ENCODE measurements at regions not wholly inside any gene's neighbourhood (a gene's known extent, or its start where the extent isn't known, plus 50 kb on each side); places are given as distances from the start of the nearest gene placed in this dataset.

DNA sequence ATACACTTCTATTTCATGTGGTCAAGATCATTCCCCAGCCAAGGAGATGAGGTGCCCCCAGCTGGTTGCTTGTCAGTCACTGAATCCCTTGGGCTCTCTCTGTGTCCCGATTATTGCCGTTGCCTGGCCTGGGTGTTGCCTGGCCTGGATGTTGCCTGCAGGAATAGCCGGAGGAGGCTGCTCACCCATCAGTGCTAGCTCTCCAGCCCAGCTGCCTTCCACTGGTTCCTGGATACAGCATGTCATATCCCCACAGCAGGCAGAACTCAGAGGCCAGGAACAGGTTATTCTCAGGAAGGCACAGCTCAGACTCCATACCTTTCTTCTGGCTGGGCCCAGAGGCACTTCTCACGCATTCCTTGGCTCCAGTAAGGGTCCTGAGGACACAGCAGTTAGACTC, 542.1 kb upstream of the MGMT start (continued):
- TF ChIP-seq, protein P1, sequence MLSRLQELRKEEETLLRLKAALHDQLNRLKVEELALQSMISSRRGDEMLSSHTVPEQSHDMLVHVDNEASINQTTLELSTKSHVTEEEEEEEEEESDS (CRISPR knock-in tag; IDR thresholded peaks at IDR 0.05): no peak
- TF ChIP-seq GATAD2A (IDR thresholded peaks at IDR 0.05) (no peak), GABPB2 (CRISPR knock-in tag; conservative IDR thresholded peaks at IDR 0.05) (no peak), ELK3 (CRISPR knock-in tag; IDR thresholded peaks at IDR 0.05) (no peak), NBN (IDR thresholded peaks at IDR 0.05; ENCODE audit: low read depth) (no peak), DPF2 (IDR thresholded peaks at IDR 0.05) (no peak), ARNT (IDR thresholded peaks at IDR 0.05) (no peak)
- TF ChIP-seq, protein P2, sequence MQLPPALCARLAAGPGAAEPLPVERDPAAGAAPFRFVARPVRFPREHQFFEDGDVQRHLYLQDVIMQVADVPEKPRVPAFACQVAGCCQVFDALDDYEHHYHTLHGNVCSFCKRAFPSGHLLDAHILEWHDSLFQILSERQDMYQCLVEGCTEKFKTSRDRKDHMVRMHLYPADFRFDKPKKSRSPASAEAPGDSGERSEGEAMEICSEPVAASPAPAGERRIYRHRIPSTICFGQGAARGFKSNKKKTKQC (CRISPR knock-in tag; IDR thresholded peaks at IDR 0.05): no peak
- TF ChIP-seq, protein P3, sequence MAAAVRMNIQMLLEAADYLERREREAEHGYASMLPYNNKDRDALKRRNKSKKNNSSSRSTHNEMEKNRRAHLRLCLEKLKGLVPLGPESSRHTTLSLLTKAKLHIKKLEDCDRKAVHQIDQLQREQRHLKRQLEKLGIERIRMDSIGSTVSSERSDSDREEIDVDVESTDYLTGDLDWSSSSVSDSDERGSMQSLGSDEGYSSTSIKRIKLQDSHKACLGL (CRISPR knock-in tag; IDR thresholded peaks at IDR 0.05; ENCODE audit: borderline replicate concordance, poor library complexity, severe bottlenecking): no peak

DNA sequence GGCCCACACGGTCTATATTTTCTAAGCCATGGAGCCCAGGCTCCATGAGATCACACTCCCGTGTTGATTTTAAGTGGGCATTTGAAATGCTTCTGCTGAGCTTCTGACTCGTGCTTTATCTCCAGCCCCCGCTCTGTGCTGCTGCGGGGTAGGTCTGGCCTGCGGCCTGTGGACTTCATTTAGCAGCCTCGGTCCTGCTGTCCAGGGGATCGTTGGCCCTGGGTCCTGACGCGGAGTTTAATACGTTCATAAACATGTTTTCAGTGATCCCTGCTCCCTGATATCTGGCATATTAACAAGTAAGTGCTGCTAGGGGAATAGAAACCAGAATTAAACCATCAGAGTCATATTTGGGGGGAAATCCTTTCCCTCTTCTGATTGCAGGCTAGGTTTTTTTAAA, 540.3 kb upstream of the MGMT start:
- no peak for ATAC-seq
- no peaks in the 10 kb centered on the region for H4K20me1 ChIP-seq (replicated peaks; ENCODE audit: control insufficient read depth, insufficient read depth, low read length)
- no peak overlapping the region for H3K4me3 ChIP-seq
- intact Hi-C loops (cut with micrococcal nuclease): no loop called here
- no peak overlapping the region for H3K4me2 ChIP-seq (ENCODE audit: insufficient read depth, low read length)
- H3K9ac ChIP-seq (ENCODE audit: insufficient read depth in 1 of 2, low read depth in 2 of 2, low read length in 2 of 2): no peak overlapping the region
- FAIRE-seq: no peak
- H2AFZ ChIP-seq (ENCODE audit: low read depth, low read length): no peak overlapping the region
- H3K27ac ChIP-seq (ENCODE audit: extremely low read depth, low read depth, low read length): no peak overlapping the region
- no peaks in the 10 kb centered on the region for H3K9me3 ChIP-seq (replicated peaks; ENCODE audit: control insufficient read depth, insufficient read depth, low read depth, low read length)
- no peaks in the 10 kb centered on the region for H3K36me3 ChIP-seq (ENCODE audit: control insufficient read depth, insufficient read depth, low read length)
- DNase-seq (ENCODE audit: extremely low read depth in 1 of 4, low spot score in 3 of 4): no peak
- H3K27me3 ChIP-seq (ENCODE audit: control insufficient read depth in 2 of 2, insufficient read depth in 2 of 2, low read length in 2 of 2): peaks cover 0 to 18% of the 10 kb centered on the region in 2 experiments; a peak in 3 of 5 replicates
- ChIA-PET POLR2A (interaction anchor here (0.6 kb wide), 1 partner anchor 15 kb away, joined by 3 read pairs; no protein-coding TSS in a partner anchor), CTCF (ENCODE audit: low intra/inter-chr PET ratio) (no interaction called here)
- no peaks in the 10 kb centered on the region for H3K9me1 ChIP-seq (ENCODE audit: control insufficient read depth, insufficient read depth, low read length)
- WGBS (ENCODE audit: insufficient coverage, low coverage, missing lambda C conversion rate): 3% methylated on average over 8 of the region's 11 CpGs
- no peaks in the 10 kb centered on the region for H3K79me2 ChIP-seq (ENCODE audit: control insufficient read depth, insufficient read depth, low read length)
- in situ Hi-C loops (cut with MboI): no loop called here
- H3K4me1 ChIP-seq (replicated peaks in 1 of 2; ENCODE audit: control insufficient read depth in 2 of 2, insufficient read depth in 2 of 2, low read length in 2 of 2): no peaks in the 10 kb centered on the region
- BruUV-seq (replicated peaks): no TSS peak
- TF ChIP-seq ZNF23 (CRISPR knock-in tag; IDR thresholded peaks at IDR 0.05) (no peak), XRCC5 (IDR thresholded peaks at IDR 0.05; ENCODE audit: low read depth, low read length) (no peak), ASH1L (IDR thresholded peaks at IDR 0.05; ENCODE audit: borderline replicate concordance, low read depth, partially characterized antibody) (no peak), SLC30A9 (CRISPR knock-in tag; IDR thresholded peaks at IDR 0.05) (no peak), HDAC1 (IDR thresholded peaks at IDR 0.05) (no peak), GATAD2A (IDR thresholded peaks at IDR 0.05) (no peak), GABPA (tag; conservative IDR thresholded peaks at IDR 0.05; ENCODE audit: low read depth) (no peak), FOXO4 (CRISPR knock-in tag; IDR thresholded peaks at IDR 0.05) (no peak), KAT7 (CRISPR knock-in tag; IDR thresholded peaks at IDR 0.05; ENCODE audit: borderline replicate concordance) (no peak), MECOM (CRISPR knock-in tag; IDR thresholded peaks at IDR 0.05) (no peak)
- TF ChIP-seq, protein P4, sequence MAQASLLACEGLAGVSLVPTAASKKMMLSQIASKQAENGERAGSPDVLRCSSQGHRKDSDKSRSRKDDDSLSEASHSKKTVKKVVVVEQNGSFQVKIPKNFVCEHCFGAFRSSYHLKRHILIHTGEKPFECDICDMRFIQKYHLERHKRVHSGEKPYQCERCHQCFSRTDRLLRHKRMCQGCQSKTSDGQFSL (CRISPR knock-in tag; IDR thresholded peaks at IDR 0.05): no peak
- TF ChIP-seq, protein P4 (tag; IDR thresholded peaks at IDR 0.05): no peak

Data from K562 (cell line).